ENCODE measurements at regions not wholly inside any gene's neighbourhood (a gene's known extent, or its start where the extent isn't known, plus 50 kb on each side); places are given as distances from the start of the nearest gene placed in this dataset.

DNA sequence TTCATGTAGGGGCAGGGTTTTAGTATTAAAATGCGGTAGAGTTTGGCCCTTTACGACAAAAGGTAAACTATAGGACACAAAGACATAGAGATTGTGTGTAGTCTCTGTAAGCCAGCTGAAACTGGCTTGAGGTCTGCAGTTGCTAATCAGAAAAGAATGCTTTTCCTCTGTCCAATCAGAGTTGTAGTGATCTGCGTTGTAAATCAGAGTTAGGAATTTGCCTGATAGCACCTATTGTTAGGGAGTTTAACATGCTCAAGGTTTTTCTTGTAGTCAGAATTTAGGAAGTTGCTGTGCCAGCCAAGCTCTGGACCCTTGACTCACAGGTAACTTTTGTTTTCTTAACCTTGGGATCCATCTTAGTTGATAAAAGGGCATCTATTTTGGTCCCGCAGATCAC, 61.2 kb upstream of the VTCN1 start:
- FAIRE-seq (peak; percentile 39), DNase-seq (ENCODE audit: low read depth in 1 of 2, low spot score in 2 of 2) (no peak)
- H3K4me3 ChIP-seq (ENCODE audit: extremely low read depth in 1 of 4, insufficient read depth in 2 of 4, low read depth in 3 of 4, low read length in 4 of 4) = no peak overlapping the region
- ChIA-PET POLR2A (ENCODE audit: partially characterized antibody) (interaction anchor here (1.1 kb wide), 1 partner anchor 11 kb away, joined by 3 read pairs; no protein-coding TSS in a partner anchor), CTCF (ENCODE audit: partially characterized antibody) (interaction anchor here (1.6 to 2.0 kb wide), 3 partner anchors 13 to 179 kb away, joined by 4 read pairs; no protein-coding TSS in a partner anchor)
- H2BK15ac ChIP-seq (ENCODE audit: low read length) = 0 out of 2 replicates have a peak overlapping the region, but pooled peaks have one; percentile 48
- no peaks in the 10 kb centered on the region for H3K79me1 ChIP-seq (ENCODE audit: low read depth, low read length)
- peaks cover 0 to 1% (median 0%) of the 10 kb centered on the region in 4 experiments; a peak in 1 of 7 replicates for H3K27me3 ChIP-seq (replicated peaks in 1 of 4; ENCODE audit: control insufficient read depth in 3 of 4, extremely low read depth in 1 of 4, insufficient read depth in 3 of 4, low read length in 3 of 4)
- peak overlapping the region; percentile 9 to 19; a peak in 1 of 4 replicates for H3K4me2 ChIP-seq (ENCODE audit: insufficient read depth in 1 of 2, low read depth in 2 of 2, low read length in 2 of 2)
- H3K23ac ChIP-seq (ENCODE audit: insufficient read length) = no peak overlapping the region
- H2BK12ac ChIP-seq (ENCODE audit: low read depth, low read length) = peak overlapping the region; percentile 62
- no peak overlapping the region for H4K8ac ChIP-seq (ENCODE audit: extremely low read depth, insufficient read depth, low read length)
- H3K14ac ChIP-seq (ENCODE audit: insufficient read length) = no peak overlapping the region
- H3K4me1 ChIP-seq (replicated peaks in 1 of 4; ENCODE audit: control insufficient read depth in 3 of 4, insufficient read depth in 4 of 4, low read length in 3 of 4) = peaks cover 6 to 33% (median 26%) of the 10 kb centered on the region in 4 experiments; a peak in 6 of 7 replicates
- TF ChIP-seq POLR2A (IDR thresholded peaks at IDR 0.05; ENCODE audit: control extremely low read depth in 1 of 2, low read depth in 2 of 2, low read length in 2 of 2) (peak in 1 of 2 experiments; percentile 35; a peak in 1 of 3 replicates), SP4 (IDR thresholded peaks at IDR 0.05; ENCODE audit: low read length) (no peak)
- peak overlapping the region; percentile 66 for H2BK120ac ChIP-seq (replicated peaks; ENCODE audit: low read depth, low read length)
- H2AK5ac ChIP-seq (ENCODE audit: low read depth, low read length) = no peak overlapping the region
- H3K9ac ChIP-seq (replicated peaks in 1 of 4; ENCODE audit: extremely low read depth in 1 of 4, low read depth in 3 of 4, low read length in 3 of 4) = peak overlapping the region in 1 of 4 experiments; percentile 7; a peak in 1 of 7 replicates
- H4K91ac ChIP-seq (replicated peaks; ENCODE audit: insufficient read length, low read length) = peak overlapping the region; percentile 87
- H3K56ac ChIP-seq (replicated peaks; ENCODE audit: insufficient read length, low read depth, low read length) = no peak overlapping the region
- no peak overlapping the region for H3K4ac ChIP-seq (replicated peaks; ENCODE audit: insufficient read length, low read depth, low read length)
- peak overlapping the region; percentile 48; the same call in 1 of the 2 replicates for H3K27ac ChIP-seq (ENCODE audit: low read depth, low read length)
- H2BK5ac ChIP-seq (ENCODE audit: low read depth, low read length) = peak overlapping the region; percentile 71; the same call in 1 of the 2 replicates
- H4K20me1 ChIP-seq (replicated peaks in 1 of 2; ENCODE audit: control insufficient read depth in 1 of 2, insufficient read depth in 2 of 2, low read length in 2 of 2) = no peaks in the 10 kb centered on the region
- no peaks in the 10 kb centered on the region for H3K23me2 ChIP-seq (ENCODE audit: low read depth, low read length)
- peak overlapping the region; percentile 6; the same call in 1 of the 2 replicates for H2AFZ ChIP-seq (ENCODE audit: low read length)
- peaks cover 0 to 5% (median 0%) of the 10 kb centered on the region in 4 experiments; a peak in 1 of 8 replicates for H3K36me3 ChIP-seq (ENCODE audit: control insufficient read depth in 2 of 4, insufficient read depth in 4 of 4, low read length in 3 of 4)
- H3K18ac ChIP-seq (ENCODE audit: extremely low read depth, low read length) = peak overlapping the region; percentile 60; the same call in 1 of the 2 replicates
- no peaks in the 10 kb centered on the region for H3K79me2 ChIP-seq (ENCODE audit: control insufficient read depth in 1 of 2, insufficient read depth in 2 of 2, low read length in 2 of 2)
- peaks cover 11 to 13% of the 10 kb centered on the region in 2 experiments; a peak in 3 of 4 replicates for H3K9me3 ChIP-seq (ENCODE audit: insufficient read depth in 2 of 2, low read depth in 1 of 2, low read length in 1 of 2)
- no peak overlapping the region for H4K5ac ChIP-seq (ENCODE audit: insufficient read length, low read depth, low read length)
- 78% methylated on average over 4 of the region's 4 CpGs; no CpG with 5 or more reads in 1 of the 2 experiments for WGBS, 2 experiments (ENCODE audit: extremely low coverage in 1 of 2, insufficient coverage in 1 of 2, insufficient read length in 1 of 2, insufficient replicate concordance in 2 of 2, low coverage in 1 of 2, low lambda C conversion rate in 2 of 2, missing lambda C conversion rate in 1 of 2)
- H2BK20ac ChIP-seq (ENCODE audit: low read length) = peak overlapping the region; percentile 16
